ENCODE measurements at regions not wholly inside any gene's neighbourhood (a gene's known extent, or its start where the extent isn't known, plus 50 kb on each side); places are given as distances from the start of the nearest gene placed in this dataset.

DNA sequence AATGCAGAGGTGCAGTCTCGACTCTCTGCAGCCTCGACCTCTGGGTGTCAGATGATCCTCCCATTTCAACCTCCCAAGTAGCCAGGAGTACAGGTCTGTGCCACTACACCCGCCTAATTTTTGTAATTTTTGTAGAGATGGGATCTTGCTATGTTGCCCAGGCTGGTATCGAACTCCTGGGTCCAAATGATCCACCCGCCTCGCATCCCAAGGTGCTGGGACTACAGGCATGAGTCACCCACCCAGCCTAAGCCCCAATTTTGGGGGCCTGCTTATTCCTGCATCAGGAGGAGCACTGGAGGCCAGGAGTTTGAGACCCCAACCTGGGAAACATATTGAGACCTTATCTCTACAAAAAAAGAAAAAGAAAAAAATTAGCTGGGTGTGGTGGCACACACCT is 80.1 kb upstream of the ADGRE5 start:
- TF ChIP-seq CTCF (conservative IDR thresholded peaks at IDR 0.05; ENCODE audit: low read length) = no peak
- no peak for TF ChIP-seq EZH2phosphoT487 (IDR thresholded peaks at IDR 0.05; ENCODE audit: borderline replicate concordance)
